ENCODE measurements at regions not wholly inside any gene's neighbourhood (a gene's known extent, or its start where the extent isn't known, plus 50 kb on each side); places are given as distances from the start of the nearest gene placed in this dataset.

DNA sequence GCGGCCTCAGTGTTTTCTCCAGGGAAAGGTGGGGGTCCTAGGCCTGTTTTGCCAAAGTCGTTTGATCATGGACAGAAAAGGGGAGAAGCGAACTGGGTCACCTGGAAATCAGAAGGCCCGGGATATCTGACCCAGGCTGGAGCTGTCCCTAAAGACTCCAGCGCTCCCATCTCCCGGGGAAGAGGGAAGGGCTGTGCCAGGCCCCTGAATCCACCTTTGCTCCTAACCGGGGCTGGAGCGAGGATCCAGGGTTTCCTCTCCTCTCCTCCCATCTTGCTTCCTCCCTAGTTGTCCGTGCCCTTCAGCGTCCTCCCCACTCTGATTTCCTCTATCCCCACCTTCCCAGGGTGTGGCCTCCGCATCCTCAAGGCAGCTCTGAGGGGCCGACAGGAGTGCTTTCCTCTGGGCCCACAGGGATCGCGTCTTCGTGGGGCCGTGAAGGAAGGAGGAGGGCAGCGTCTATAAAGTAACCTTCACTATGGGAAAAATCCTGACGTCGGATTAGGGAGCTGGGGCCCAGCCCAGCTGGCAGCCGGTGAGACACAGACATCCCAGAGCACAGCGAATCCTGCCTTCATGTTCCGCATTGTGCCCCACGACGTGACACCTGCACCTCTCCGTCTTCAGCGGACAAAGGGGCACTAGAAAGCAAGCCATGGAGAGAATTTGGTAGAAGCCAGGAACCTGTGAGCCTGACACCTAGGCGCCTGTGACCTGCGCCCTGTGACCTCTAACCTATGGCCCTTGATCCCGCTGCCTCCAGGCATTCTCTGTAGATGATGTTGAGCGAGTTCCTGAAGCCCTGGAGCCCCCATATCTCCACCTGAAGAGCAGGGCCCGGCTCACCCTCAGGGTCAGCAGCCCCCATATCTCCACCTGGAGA, 212.7 kb upstream of the SALL3 start:
- WGBS, 2 donors = 79 to 81% methylated on average over 31 of the region's 31 CpGs
- peak; percentile 1 to 72 for DNase-seq (ENCODE audit: low spot score in 2 of 2)
- H3K4me3 ChIP-seq (ENCODE audit: low read depth, poor library complexity, severe bottlenecking) = no peak overlapping the region
- TF ChIP-seq POLR2A (IDR thresholded peaks at IDR 0.05) = no peak
- TF ChIP-seq CTCF (IDR thresholded peaks at IDR 0.05) = no peak
- intact Hi-C loops (cut with DNase I; ENCODE audit: low total_unique reads) = no loop called here

GRCh38 chr18:78767648-78768071, 212.0 kb upstream of the SALL3 start:
- peak; percentile 7 to 72 for DNase-seq (ENCODE audit: low spot score in 2 of 2)
- intact Hi-C loops (cut with DNase I; ENCODE audit: low total_unique reads) = no loop called here
- no peak overlapping the region for H3K4me3 ChIP-seq (ENCODE audit: low read depth, poor library complexity, severe bottlenecking)
- no peak for TF ChIP-seq POLR2A (IDR thresholded peaks at IDR 0.05)
- no peak for TF ChIP-seq CTCF (IDR thresholded peaks at IDR 0.05)
- 74 to 89% methylated on average over 4 to 14 of the region's 14 CpGs for WGBS, 2 donors

GRCh38 chr18:78768221-78768620, 211.4 kb upstream of the SALL3 start:
- H3K4me3 ChIP-seq (ENCODE audit: low read depth, poor library complexity, severe bottlenecking) = no peak overlapping the region
- TF ChIP-seq POLR2A (IDR thresholded peaks at IDR 0.05) (no peak), CTCF (IDR thresholded peaks at IDR 0.05) (no peak)
- DNase-seq (ENCODE audit: low spot score in 2 of 2) = peak in 1 of 2 donors; percentile 59
- WGBS, 2 donors = 85 to 86% methylated on average over 13 of the region's 13 CpGs
- intact Hi-C loops (cut with DNase I; ENCODE audit: low total_unique reads) = no loop called here

- no peak overlapping the region for H3K4me3 ChIP-seq (ENCODE audit: low read depth, poor library complexity, severe bottlenecking)
- DNase-seq (ENCODE audit: low spot score in 2 of 2) = peak; percentile 3 to 68
- 46 to 47% methylated on average over 25 of the region's 25 CpGs for WGBS, 2 donors
- intact Hi-C loops (cut with DNase I; ENCODE audit: low total_unique reads) = no loop called here
- no peak for TF ChIP-seq POLR2A (IDR thresholded peaks at IDR 0.05)
- no peak for TF ChIP-seq CTCF (IDR thresholded peaks at IDR 0.05)
These were observed 210.7 kb upstream of the SALL3 start for GRCh38 chr18:78768656-78769501.

GRCh38 chr18:78769502-78770105, 210.0 kb upstream of the SALL3 start:
- intact Hi-C loops (cut with DNase I; ENCODE audit: low total_unique reads) = no loop called here
- no peak for TF ChIP-seq POLR2A (IDR thresholded peaks at IDR 0.05)
- TF ChIP-seq CTCF (IDR thresholded peaks at IDR 0.05) = no peak
- 59 to 68% methylated on average over 18 of the region's 18 CpGs for WGBS, 2 donors
- peak in 1 of 2 donors; percentile 80 for DNase-seq (ENCODE audit: low spot score in 2 of 2)
- H3K4me3 ChIP-seq (ENCODE audit: low read depth, poor library complexity, severe bottlenecking) = no peak overlapping the region
